Right ventricle myocardium inferior (tissue), 1 donor: ENCODE measurements at regions not wholly inside any gene's neighbourhood (a gene's known extent, or its start where the extent isn't known, plus 50 kb on each side); places are given as distances from the start of the nearest gene placed in this dataset.

Experiments used
- ATAC-seq: fragments of 200-7000 bp; cut with Tn5 transposase; one replicate; pipeline ENCODE4 v1.9.1; 2020; ENCODE audit warnings: mild to moderate bottlenecking, moderate library complexity
- DNase-seq: peaks from one replicate; pipeline ENCODE4 v3.0.0; 2021; ENCODE audit errors: missing footprints
- intact Hi-C: fragments of 100-400 bp; cut with DNase I; formaldehyde crosslinking; loops from one replicate; pipeline ENCODE4 v1.11.0; 2022
- donor health status: DM: no; HTN: yes; CAD: no; lungs with severe emphysema.

- no peak for ATAC-seq
- DNase-seq, result no peak
- intact Hi-C loops, result no loop called here
Observed at GRCh38 chr14:76304536-76305267, 71.2 kb upstream of the ESRRB start.

- intact Hi-C loops, result no loop called here
- DNase-seq (no peak), ATAC-seq (no peak)
Observed at GRCh38 chr14:76305268-76305826, 70.6 kb upstream of the ESRRB start.

- ATAC-seq, result no peak
- no peak for DNase-seq
- intact Hi-C loops, result no loop called here
Observed at GRCh38 chr14:76306131-76306530, 69.8 kb upstream of the ESRRB start.

- DNase-seq (no peak), ATAC-seq (no peak)
- intact Hi-C loops, result no loop called here
Observed at GRCh38 chr14:76307786-76308780, 67.9 kb upstream of the ESRRB start.

- ATAC-seq, result no peak
- DNase-seq, result no peak
- intact Hi-C loops, result loop anchor here (1.0 kb wide), 1 partner anchor 43 kb away; no protein-coding TSS in a partner anchor
Observed at GRCh38 chr14:76309572-76310162, 66.3 kb upstream of the ESRRB start.

- intact Hi-C loops, result no loop called here
- no peak for ATAC-seq
- no peak for DNase-seq
Observed at GRCh38 chr14:76311079-76311758, 64.7 kb upstream of the ESRRB start.

- ATAC-seq (no peak), DNase-seq (no peak)
- intact Hi-C loops, result no loop called here
Observed at GRCh38 chr14:76312821-76313220, 63.1 kb upstream of the ESRRB start.

- DNase-seq (no peak), ATAC-seq (no peak)
- intact Hi-C loops, result no loop called here
Observed at GRCh38 chr14:76313303-76313702, 62.6 kb upstream of the ESRRB start.

- DNase-seq (no peak), ATAC-seq (no peak)
- intact Hi-C loops, result no loop called here
Observed at GRCh38 chr14:76313852-76314251, 62.1 kb upstream of the ESRRB start.

- DNase-seq, result no peak
- ATAC-seq, result no peak
- intact Hi-C loops, result no loop called here
Observed at GRCh38 chr14:76314521-76315034, 61.4 kb upstream of the ESRRB start.

- intact Hi-C loops, result no loop called here
Observed at GRCh38 chr14:76320486-76320885, 55.5 kb upstream of the ESRRB start.

GRCh38 chr14:76320975-76321374, 55.0 kb upstream of the ESRRB start:
- intact Hi-C loops, result no loop called here
- ATAC-seq, result no peak
- DNase-seq, result no peak

More at GRCh38 chr14:76320486-76320885, 55.5 kb upstream of the ESRRB start:
- ATAC-seq, result no peak
- no peak for DNase-seq

GRCh38 chr14:76322594-76323220, 53.2 kb upstream of the ESRRB start:
- intact Hi-C loops, result no loop called here
- ATAC-seq, result no peak

GRCh38 chr14:76323331-76324050, 52.4 kb upstream of the ESRRB start:
- DNase-seq, result no peak

More at GRCh38 chr14:76322594-76323220, 53.2 kb upstream of the ESRRB start:
- DNase-seq, result no peak

GRCh38 chr14:76324133-76324532, 51.8 kb upstream of the ESRRB start:
- DNase-seq, result no peak
- intact Hi-C loops, result no loop called here
- no peak for ATAC-seq

More at GRCh38 chr14:76323331-76324050, 52.4 kb upstream of the ESRRB start:
- no peak for ATAC-seq
- intact Hi-C loops, result no loop called here
